ENCODE measurements at regions not wholly inside any gene's neighbourhood (a gene's known extent, or its start where the extent isn't known, plus 50 kb on each side); places are given as distances from the start of the nearest gene placed in this dataset.

- no peak for TF ChIP-seq SP1 (IDR thresholded peaks at IDR 0.05)
- TF ChIP-seq ARNT (IDR thresholded peaks at IDR 0.05) = no peak
- TF ChIP-seq FOXM1 (IDR thresholded peaks at IDR 0.05; ENCODE audit: borderline replicate concordance) = no peak
- TF ChIP-seq TARDBP (IDR thresholded peaks at IDR 0.05) = no peak
These were observed 285.0 kb downstream of the SHOX start for GRCh38 chrX:915427-916229.
